ENCODE measurements at regions not wholly inside any gene's neighbourhood (a gene's known extent, or its start where the extent isn't known, plus 50 kb on each side); places are given as distances from the start of the nearest gene placed in this dataset.

DNA sequence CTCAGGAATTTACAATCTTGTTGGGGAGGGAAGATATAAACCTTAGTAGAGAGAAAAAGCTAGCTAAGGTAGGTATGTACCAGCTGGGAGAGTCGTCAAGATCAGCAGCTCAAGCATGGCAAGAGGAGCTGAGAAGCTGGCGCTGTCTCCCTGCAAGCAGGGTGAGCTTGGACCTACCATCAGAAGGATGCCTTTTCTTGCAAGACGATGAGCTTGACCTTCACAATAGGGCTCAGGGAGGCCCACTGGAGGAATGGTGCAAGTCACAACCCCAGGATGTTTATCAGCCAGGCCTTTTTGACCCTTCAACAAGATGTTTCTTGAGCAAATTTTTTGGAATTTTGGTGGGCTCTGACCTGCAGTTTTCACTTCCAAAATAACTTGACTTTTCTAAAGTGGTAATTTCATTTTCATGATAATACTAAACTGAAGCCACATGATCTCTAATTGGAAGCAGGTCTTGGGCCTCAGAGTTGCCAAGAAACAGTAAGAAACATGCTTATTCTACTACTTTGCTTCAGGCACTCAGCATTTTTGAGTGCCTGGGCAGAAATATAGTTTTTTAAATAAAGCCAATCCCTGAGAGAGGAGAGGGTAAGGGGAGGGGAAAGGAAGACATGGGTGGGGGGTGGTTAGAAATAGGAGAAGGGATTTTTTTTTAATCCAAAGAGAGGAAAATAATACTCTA is 258.1 kb downstream of the CLIC5 start:
- TF ChIP-seq, protein P1, sequence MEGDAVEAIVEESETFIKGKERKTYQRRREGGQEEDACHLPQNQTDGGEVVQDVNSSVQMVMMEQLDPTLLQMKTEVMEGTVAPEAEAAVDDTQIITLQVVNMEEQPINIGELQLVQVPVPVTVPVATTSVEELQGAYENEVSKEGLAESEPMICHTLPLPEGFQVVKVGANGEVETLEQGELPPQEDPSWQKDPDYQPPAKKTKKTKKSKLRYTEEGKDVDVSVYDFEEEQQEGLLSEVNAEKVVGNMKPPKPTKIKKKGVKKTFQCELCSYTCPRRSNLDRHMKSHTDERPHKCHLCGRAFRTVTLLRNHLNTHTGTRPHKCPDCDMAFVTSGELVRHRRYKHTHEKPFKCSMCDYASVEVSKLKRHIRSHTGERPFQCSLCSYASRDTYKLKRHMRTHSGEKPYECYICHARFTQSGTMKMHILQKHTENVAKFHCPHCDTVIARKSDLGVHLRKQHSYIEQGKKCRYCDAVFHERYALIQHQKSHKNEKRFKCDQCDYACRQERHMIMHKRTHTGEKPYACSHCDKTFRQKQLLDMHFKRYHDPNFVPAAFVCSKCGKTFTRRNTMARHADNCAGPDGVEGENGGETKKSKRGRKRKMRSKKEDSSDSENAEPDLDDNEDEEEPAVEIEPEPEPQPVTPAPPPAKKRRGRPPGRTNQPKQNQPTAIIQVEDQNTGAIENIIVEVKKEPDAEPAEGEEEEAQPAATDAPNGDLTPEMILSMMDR (IDR thresholded peaks at IDR 0.05) = no peak
- Mint-ChIP-seq H3K27me3 (ENCODE audit: unreplicated experiment) (peaks cover 23% of the 10 kb centered on the region), H3K4me3 (ENCODE audit: unreplicated experiment) (no peak overlapping the region), H3K36me3 (ENCODE audit: unreplicated experiment) (no peaks in the 10 kb centered on the region), H3K27ac (ENCODE audit: unreplicated experiment) (peak overlapping the region; percentile 89), H3K4me1 (ENCODE audit: unreplicated experiment) (peaks cover 29% of the 10 kb centered on the region), H3K9me3 (ENCODE audit: unreplicated experiment) (no peaks in the 10 kb centered on the region)
- DNase-seq (ENCODE audit: extremely low spot score, unreplicated experiment) = no peak

DNA sequence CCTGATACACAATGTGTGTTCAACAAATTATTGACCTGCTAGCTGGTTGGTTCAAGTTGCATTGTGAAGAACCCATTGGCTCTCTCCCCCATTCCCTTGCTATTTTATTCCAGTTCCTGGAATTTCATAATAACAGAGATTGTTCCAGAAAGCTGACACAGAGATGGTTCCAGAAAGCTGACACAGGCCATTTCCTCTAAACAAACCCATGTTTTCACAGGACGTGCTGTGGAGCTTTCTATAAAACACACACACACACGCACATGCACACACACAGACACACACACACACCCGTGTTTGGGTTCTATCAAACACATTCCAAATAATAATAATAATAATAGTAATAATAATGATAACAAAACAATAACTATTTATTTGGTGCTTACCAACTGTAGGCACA is 259.1 kb downstream of the CLIC5 start:
- Mint-ChIP-seq H3K4me3 (ENCODE audit: unreplicated experiment) (no peak overlapping the region), H3K27me3 (ENCODE audit: unreplicated experiment) (peaks cover 31% of the 10 kb centered on the region), H3K9me3 (ENCODE audit: unreplicated experiment) (no peaks in the 10 kb centered on the region), H3K4me1 (ENCODE audit: unreplicated experiment) (peaks cover 29% of the 10 kb centered on the region), H3K36me3 (ENCODE audit: unreplicated experiment) (no peaks in the 10 kb centered on the region), H3K27ac (ENCODE audit: unreplicated experiment) (no peak overlapping the region)
- no peak for DNase-seq (ENCODE audit: extremely low spot score, unreplicated experiment)
- TF ChIP-seq, protein P1 (IDR thresholded peaks at IDR 0.05) = no peak

DNA sequence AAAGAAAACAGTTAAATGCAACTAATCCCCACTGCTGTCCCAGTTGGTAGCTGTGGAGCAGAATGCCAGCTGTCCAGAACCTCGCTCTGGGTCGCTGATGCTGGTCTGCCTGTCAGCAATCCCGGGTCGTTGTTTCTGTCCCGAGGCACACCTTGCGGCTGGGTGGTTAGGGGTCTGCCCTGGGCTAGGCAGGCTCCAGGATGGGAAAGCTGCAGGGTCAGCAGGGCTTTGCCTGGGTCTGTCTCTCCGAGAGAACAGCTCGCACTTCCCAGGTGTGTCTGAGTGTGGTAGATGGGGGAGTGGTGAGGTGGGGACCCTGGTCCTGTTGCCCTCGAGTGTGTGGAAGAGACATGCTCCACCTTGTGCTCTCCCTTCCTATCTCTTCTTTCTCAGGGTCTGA is 261.2 kb downstream of the CLIC5 start:
- DNase-seq (ENCODE audit: extremely low spot score, unreplicated experiment) = no peak
- H3K4me3 Mint-ChIP-seq (ENCODE audit: unreplicated experiment) = no peak overlapping the region
- TF ChIP-seq, protein P1 (IDR thresholded peaks at IDR 0.05) = no peak

DNA sequence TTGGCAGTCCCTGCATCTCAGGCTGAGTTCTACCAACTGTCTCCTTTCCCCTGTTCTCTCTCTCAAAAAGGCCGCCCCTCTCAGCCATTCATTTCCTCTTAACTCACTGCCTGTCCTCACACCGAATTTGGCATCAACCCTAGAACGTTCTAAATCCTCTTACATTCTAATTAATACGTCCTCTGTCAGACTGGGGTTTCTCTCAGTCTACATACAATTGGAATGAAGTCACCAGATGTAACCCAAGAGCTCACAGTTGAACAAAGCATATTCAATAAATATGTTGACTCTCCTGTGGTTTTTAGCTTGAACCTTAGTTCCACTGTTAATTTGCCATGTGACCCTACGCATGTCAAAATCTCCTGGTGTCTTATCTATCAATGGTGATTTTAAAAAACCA is 269.6 kb downstream of the CLIC5 start:
- H3K27ac Mint-ChIP-seq (ENCODE audit: unreplicated experiment) = no peak overlapping the region
- TF ChIP-seq, protein P1 (IDR thresholded peaks at IDR 0.05) = no peak
- H3K4me1 Mint-ChIP-seq (ENCODE audit: unreplicated experiment) = peaks cover 13% of the 10 kb centered on the region
- H3K36me3 Mint-ChIP-seq (ENCODE audit: unreplicated experiment) = peaks cover 1% of the 10 kb centered on the region
- peaks cover 13% of the 10 kb centered on the region for H3K9me3 Mint-ChIP-seq (ENCODE audit: unreplicated experiment)
- no peak overlapping the region for H3K4me3 Mint-ChIP-seq (ENCODE audit: unreplicated experiment)
- no peak for DNase-seq (ENCODE audit: extremely low spot score, unreplicated experiment)
- peaks cover 20% of the 10 kb centered on the region for H3K27me3 Mint-ChIP-seq (ENCODE audit: unreplicated experiment)

More for the DNA sequence above, 261.2 kb downstream of the CLIC5 start:
- H3K9me3 Mint-ChIP-seq (ENCODE audit: unreplicated experiment) = no peaks in the 10 kb centered on the region
- peaks cover 29% of the 10 kb centered on the region for H3K4me1 Mint-ChIP-seq (ENCODE audit: unreplicated experiment)
- peaks cover 48% of the 10 kb centered on the region for H3K27me3 Mint-ChIP-seq (ENCODE audit: unreplicated experiment)
- no peak overlapping the region for H3K27ac Mint-ChIP-seq (ENCODE audit: unreplicated experiment)
- no peaks in the 10 kb centered on the region for H3K36me3 Mint-ChIP-seq (ENCODE audit: unreplicated experiment)

DNA sequence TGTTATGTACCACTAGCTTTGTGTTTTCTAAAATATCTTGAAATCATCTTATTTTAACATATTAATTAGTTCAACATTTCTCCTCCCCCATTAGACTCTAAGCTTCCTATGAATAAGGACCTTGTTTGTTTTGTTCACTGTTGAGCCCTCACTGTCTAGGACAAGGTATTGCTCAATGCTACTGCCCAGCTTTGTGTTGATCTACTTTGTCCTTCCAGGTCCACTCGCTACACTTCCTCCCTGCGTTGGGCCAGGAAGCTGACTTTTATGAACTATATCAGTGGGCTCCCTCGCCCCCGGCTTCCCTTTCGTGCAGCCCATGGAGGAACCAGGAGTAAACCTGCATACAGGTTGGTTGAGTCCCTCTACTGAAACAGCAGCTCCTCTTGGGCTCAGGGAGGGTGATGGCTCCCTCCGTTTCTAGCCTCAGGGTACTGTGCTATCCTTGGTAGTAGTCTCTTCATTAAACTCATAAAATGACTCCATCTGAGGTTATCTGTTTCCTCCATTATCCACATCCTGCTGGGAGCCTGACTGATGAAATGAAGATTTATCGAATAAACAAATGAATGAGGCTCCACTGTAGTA is 272.5 kb downstream of the CLIC5 start:
- Mint-ChIP-seq H3K27me3 (ENCODE audit: unreplicated experiment) (no peaks in the 10 kb centered on the region), H3K9me3 (ENCODE audit: unreplicated experiment) (peaks cover 9% of the 10 kb centered on the region), H3K4me3 (ENCODE audit: unreplicated experiment) (no peak overlapping the region), H3K27ac (ENCODE audit: unreplicated experiment) (no peak overlapping the region), H3K36me3 (ENCODE audit: unreplicated experiment) (peaks cover 1% of the 10 kb centered on the region), H3K4me1 (ENCODE audit: unreplicated experiment) (peaks cover 13% of the 10 kb centered on the region)
- TF ChIP-seq, protein P1 (IDR thresholded peaks at IDR 0.05) = no peak
- no peak for DNase-seq (ENCODE audit: extremely low spot score, unreplicated experiment)

Data from osteocyte (in vitro differentiated cells).